Stimulated activated CD4-positive, alpha-beta T cell treated with anti-CD3 and anti-CD28 coated beads, Interleukin-1b, Interleukin-23, amount 100 ng/mL, for 4 hours (primary cell): ENCODE measurements at regions not wholly inside any gene's neighbourhood (a gene's known extent, or its start where the extent isn't known, plus 50 kb on each side); places are given as distances from the start of the nearest gene placed in this dataset.

Experiments used
- DNase-seq, 2 donors: peaks; one replicate each; pipeline ENCODE4 v3.0.0-alpha.2; 2020; ENCODE audit warnings: low read depth in 2 of 2

DNA sequence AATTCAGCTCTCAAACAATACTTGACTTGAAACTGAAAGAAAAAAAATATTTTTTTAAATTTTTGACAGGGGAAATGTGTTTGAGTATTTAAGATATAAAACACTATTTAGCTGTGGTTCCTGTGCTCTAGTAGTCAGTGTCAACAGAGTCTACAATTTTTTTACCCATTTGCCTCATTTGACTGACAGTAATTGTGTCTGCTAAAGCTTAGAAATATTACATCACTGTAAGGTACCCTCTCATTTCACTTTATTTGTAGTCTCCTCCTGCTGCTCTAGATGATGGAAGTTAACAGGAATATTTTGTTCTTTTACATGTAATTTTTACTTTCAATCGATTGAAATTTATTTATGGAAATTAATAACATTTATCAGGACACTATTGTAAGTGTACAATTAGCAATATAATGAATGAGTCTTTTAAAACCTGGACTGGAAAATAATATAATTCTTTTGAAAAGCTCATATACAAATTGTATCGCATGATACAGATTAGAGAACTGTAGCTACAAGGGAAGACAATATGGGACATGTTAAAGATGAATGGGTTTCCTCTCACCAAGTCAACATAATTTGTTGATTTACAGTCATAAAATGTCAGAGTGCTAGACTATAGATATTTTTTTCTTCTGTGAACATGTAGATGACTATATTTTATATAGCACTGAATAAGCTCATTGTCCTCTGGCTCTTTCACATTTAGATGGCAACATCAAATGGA, 1186.5 kb upstream of the ADGRL3 start:
- no peak for DNase-seq

DNA sequence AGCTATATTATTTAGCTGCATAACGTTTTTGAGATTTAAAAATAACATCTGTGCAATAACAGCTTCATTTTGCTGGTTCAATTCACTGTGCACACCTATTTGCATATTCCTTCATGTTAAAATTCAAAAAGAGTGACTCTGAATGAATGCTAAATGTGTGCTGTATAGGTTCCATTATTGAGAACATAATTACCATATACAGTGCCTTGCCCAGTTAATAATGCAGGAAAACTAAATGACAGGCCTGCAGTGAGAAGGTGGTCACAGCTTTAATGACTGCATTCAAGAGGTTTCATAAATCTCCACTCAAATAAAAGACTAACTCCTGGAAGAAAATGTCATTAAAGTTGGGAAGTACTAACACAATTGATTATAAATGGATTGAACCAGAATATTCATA, 1183.2 kb upstream of the ADGRL3 start:
- no peak for DNase-seq

DNA sequence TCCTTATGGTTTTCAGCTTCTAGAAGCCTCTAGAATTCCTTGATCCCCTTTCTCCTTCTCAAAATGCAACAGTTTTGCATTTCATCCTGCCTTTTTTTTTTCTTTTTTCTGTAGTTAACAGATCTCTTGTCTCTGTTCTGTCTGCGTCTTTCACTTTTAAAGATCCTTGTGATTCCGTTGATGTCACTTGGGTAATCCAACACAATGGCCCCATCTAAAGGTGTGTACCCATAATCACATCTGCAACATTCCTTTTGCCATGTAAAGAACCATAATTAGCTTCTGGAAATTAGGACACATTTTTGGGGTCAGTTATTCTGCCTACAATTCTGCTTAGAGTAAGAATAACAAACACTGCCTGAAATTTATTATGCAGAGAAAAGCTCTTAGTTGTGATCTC, 1180.9 kb upstream of the ADGRL3 start:
- DNase-seq, result no peak

DNA sequence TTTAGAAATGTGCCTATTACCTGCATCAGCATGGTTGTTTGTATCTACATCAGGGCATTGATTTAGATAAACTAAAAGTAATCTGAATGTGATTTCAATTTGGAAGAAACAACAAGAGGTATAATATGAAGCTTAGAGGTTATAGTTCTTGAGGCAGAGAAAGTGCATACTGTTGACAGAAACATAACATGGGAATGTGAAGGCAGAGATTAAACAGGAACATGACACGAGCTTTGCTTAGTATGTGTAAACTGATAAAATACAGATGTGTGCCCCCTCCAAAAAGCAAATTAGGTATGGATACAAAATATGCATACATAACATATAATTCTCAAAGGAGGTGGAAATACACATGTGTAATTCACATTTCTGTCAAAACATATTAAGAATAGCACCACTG, 1180.2 kb upstream of the ADGRL3 start:
- DNase-seq, result no peak

GRCh38 chr4:60020389-60020788, 1179.7 kb upstream of the ADGRL3 start:
- DNase-seq, result no peak

GRCh38 chr4:60033826-60034225, 1166.3 kb upstream of the ADGRL3 start:
- DNase-seq, result no peak

DNA sequence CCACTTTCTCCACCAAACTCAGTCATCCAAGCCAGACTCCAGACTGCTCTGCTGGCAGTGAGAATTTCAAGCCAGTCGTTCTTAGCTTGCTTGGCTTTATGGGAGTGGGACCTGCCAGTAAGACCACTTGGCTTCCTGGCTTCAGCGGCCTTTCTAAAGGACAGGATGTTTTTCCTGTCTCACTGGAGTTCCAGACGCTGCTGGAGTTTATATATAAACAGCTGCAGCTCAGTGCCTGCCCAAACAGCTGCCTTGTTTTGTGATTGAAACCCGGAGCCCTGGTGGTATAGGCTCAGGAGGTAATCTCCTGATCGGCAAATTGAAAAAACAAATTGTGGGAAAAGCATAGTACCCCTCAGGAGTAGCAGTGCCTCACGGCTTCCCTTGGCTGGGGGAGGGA, 1165.8 kb upstream of the ADGRL3 start:
- DNase-seq, result no peak

- DNase-seq, result no peak
These were observed 1160.2 kb upstream of the ADGRL3 start for GRCh38 chr4:60039908-60040307.

DNA sequence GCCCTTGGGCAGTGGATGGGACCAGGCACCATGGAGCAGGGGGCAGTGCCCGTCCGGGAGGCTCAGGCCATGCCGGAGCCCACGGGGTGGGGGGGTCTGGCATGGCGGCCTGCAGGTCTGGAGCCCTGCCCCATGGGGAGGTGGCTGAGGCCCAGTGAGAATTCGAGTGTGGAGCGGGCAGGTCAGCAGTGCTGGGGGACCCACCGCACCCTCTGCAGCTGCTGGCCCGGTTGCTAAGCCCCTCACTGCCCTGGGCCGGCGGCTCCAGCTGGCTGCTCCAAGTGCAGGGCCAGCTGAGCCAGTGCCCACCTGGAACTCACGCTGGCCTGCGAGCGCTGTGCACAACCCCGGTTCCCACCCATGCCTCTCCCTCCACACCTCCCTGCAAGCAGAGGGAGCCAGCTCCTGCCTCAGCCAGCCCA, 1157.9 kb upstream of the ADGRL3 start:
- no peak for DNase-seq

- no peak for DNase-seq
These were observed 1157.2 kb upstream of the ADGRL3 start for GRCh38 chr4:60042941-60043340.

GRCh38 chr4:60078984-60079383, 1121.1 kb upstream of the ADGRL3 start:
- no peak for DNase-seq

- no peak for DNase-seq
These were observed 1118.3 kb upstream of the ADGRL3 start for GRCh38 chr4:60081839-60082238.

GRCh38 chr4:60088807-60089486, 1111.2 kb upstream of the ADGRL3 start:
- DNase-seq, result no peak

GRCh38 chr4:60089546-60090273, 1110.4 kb upstream of the ADGRL3 start:
- DNase-seq, result no peak

DNA sequence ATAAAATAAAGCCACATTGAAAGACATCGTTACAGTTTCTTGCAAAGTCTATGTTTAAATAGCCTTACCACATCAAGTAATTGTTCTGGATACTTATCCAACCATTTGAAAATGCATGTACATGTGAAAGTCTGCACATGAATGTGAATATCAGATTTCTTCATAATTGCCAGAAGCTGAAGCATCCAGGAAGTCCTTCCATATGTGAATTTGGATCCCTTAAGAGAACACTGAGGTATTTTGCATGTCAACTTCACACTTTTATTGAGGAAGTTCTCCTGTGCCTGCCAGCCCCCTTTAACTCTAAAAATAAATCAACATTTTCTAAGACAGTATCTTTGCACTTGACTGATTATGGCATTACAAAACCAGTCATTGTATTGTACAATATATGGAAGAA, 1103.5 kb upstream of the ADGRL3 start:
- no peak for DNase-seq

- DNase-seq, result no peak
These were observed 1083.5 kb upstream of the ADGRL3 start for GRCh38 chr4:60116592-60116991.

- DNase-seq, result no peak
These were observed 1082.3 kb upstream of the ADGRL3 start for GRCh38 chr4:60117726-60118323.

DNA sequence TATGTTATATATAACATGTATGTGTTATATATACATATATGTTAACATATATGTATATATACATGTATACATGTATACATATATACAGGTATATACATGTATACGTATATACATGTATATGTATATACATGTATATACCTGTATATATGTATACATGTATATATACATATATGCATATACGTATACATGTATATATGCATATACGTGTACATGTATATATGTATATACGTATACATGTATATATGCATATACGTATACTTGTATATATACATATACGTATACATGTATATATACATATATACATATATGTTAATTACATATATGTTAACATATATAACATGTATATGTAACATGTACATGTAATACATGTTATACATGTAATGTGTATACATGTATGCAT, 1077.3 kb upstream of the ADGRL3 start:
- DNase-seq, result no peak

- DNase-seq, result no peak
These were observed 1071.2 kb upstream of the ADGRL3 start for GRCh38 chr4:60128888-60129287.

- no peak for DNase-seq
These were observed 1070.4 kb upstream of the ADGRL3 start for GRCh38 chr4:60129740-60130139.

DNA sequence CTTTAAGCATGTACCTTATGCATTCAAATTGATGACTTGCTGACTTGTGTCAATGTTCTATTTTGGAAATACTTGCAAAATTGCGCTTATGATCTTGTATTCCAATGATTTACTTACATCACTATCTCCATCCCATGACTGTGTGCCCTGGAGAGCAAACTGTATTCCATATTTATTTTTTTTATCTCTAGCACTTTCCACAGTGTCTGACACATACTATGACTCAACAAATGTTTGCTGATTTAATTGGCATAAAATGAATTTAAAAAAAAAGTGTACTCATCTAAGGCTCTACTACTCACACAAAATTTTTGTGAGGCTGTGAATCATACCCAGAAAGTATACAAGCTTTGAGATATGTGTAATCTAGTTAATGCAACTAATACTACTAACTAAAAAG, 1066.8 kb upstream of the ADGRL3 start:
- no peak for DNase-seq

DNA sequence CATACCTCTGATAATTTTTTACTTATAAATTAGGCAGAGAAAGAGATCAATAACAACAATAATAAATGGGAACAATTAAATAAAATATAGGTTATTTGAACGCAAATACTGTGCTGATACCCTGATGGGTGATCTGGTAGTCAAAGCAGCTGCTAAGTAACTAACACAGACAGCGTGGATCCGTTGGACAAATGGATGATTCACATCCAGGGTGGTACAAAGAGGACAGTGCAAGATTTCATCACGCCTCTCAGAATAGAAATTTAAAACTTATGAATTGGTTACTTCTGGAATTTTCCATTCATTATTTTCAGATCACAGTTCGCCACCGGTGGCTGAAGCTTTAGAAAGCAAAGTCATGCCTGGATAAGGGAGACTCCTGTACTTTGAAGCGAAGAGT, 1066.0 kb upstream of the ADGRL3 start:
- DNase-seq, result no peak

DNA sequence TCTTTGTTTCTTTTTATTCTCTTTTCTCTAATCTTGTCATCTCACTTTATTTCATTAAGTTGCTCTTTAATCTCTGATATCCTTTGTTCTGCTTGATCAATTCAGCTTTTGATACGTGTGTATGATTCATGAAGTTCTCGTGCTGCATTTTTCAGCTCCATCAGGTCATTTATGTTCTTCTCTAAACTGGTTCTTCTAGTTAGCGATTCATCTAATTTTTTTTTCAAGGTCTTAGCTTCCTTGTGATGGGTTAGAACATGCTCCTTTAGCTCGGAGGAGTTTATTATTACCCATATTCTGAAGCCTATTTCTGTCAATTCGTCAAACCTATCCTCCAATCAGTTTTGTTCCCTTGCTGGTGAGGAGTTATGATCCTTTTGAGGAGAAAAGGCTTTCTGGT, 1045.0 kb upstream of the ADGRL3 start:
- no peak for DNase-seq
